K562 (cell line): ENCODE measurements at regions not wholly inside any gene's neighbourhood (a gene's known extent, or its start where the extent isn't known, plus 50 kb on each side); places are given as distances from the start of the nearest gene placed in this dataset.
"Not testable (repeated sequence)": the region's sequence is repeated elsewhere in the genome, so short reads cannot be mapped to it uniquely, and the experiment has no call there.

Experiments used
- HLTF ChIP-seq: fragments of 450-650 bp; IDR thresholded peaks from 2 replicates; pipeline ENCODE4 v1.6.1; 2016
- REST ChIP-seq, 2 experiments: fragments of 450-650 bp; formaldehyde crosslinking in 1 of 2; IDR thresholded peaks; 2 replicates each; pipeline versions ENCODE4 v1.4.0 to v1.6.1; 2014 to 2020; ENCODE audit warnings: mild to moderate bottlenecking in 2 of 2, borderline replicate concordance in 1 of 2, low read depth in 1 of 2

- TF ChIP-seq REST (IDR thresholded peaks at IDR 0.05; ENCODE audit: borderline replicate concordance), result peak; percentile 47; the same call in 1 of the 2 replicates
- not testable (repeated sequence) for TF ChIP-seq REST (CRISPR knock-in tag; IDR thresholded peaks at IDR 0.05; ENCODE audit: low read depth)
- TF ChIP-seq HLTF, result peak; percentile 63; the same call in 1 of the 2 replicates
Measured at GRCh38 chr21:31785237-31786163, 53.6 kb upstream of the SCAF4 start (continued).
